ENCODE measurements at regions not wholly inside any gene's neighbourhood (a gene's known extent, or its start where the extent isn't known, plus 50 kb on each side); places are given as distances from the start of the nearest gene placed in this dataset.

DNA sequence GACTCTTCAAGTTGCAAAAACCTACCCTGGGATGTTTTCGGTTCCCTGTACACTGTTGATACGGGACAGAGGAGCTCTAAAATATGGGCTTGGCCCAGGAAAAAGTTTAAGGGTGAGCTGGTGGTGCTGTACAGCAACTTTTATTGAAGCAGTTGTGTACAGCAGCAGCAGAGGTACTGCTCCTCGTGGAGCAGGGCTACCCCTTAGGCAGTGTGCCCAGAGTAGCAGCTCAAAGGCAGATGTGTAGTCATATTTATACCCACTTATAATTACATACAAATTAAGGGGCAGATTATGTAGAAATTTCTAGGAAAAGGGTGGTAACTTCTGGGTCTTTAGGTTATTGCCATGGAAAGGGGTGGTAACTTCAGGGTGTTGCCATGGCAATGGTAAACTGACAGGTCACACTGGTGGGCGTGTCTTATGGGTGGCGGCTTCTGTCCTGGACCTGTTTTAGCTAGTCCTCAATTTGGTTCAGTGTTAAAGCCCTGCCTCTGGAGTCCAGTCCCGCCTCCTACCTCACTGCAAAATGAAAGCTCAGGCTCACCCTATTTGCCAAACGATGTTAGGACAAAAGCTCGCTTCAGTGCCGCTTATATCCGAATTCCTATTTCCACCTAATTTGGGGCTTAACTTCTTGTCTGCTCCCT, 203.2 kb downstream of the ETAA1 start:
- Histone ChIP-seq H3K36me3 (ENCODE audit: control insufficient read depth, insufficient read depth, low read length) (no peaks in the 10 kb centered on the region), H3K4me3 (ENCODE audit: low read depth, low read length) (no peak overlapping the region), H3K27me3 (ENCODE audit: control insufficient read depth, insufficient read depth, low read length) (no peaks in the 10 kb centered on the region)
- TF ChIP-seq, protein P1, sequence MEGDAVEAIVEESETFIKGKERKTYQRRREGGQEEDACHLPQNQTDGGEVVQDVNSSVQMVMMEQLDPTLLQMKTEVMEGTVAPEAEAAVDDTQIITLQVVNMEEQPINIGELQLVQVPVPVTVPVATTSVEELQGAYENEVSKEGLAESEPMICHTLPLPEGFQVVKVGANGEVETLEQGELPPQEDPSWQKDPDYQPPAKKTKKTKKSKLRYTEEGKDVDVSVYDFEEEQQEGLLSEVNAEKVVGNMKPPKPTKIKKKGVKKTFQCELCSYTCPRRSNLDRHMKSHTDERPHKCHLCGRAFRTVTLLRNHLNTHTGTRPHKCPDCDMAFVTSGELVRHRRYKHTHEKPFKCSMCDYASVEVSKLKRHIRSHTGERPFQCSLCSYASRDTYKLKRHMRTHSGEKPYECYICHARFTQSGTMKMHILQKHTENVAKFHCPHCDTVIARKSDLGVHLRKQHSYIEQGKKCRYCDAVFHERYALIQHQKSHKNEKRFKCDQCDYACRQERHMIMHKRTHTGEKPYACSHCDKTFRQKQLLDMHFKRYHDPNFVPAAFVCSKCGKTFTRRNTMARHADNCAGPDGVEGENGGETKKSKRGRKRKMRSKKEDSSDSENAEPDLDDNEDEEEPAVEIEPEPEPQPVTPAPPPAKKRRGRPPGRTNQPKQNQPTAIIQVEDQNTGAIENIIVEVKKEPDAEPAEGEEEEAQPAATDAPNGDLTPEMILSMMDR (IDR thresholded peaks at IDR 0.05; ENCODE audit: insufficient read depth, low read length, poor library complexity, severe bottlenecking) = no peak
- no peak for DNase-seq (ENCODE audit: low read depth)

DNA sequence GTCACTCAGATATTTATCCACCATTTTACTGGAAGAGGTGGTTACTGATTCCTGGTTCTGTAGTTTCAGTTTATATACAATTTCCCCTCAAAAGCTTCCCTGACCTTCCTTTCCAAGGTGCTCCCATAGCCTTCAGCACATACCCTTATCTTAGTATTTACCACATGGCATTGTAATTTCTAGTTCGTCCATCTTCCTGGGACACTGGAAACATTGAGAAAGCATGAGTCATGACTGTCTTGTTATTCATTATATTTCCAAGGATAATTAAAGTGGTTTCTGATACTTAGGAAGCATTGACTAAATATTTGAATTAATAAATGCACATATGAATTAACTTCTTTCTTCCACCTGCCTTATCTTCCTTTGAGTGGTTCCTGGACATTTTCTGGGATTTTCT, 203.8 kb downstream of the ETAA1 start:
- H3K4me3 ChIP-seq (ENCODE audit: low read depth, low read length) = no peak overlapping the region
- TF ChIP-seq, protein P1 (IDR thresholded peaks at IDR 0.05; ENCODE audit: insufficient read depth, low read length, poor library complexity, severe bottlenecking) = no peak
- no peaks in the 10 kb centered on the region for H3K27me3 ChIP-seq (ENCODE audit: control insufficient read depth, insufficient read depth, low read length)
- DNase-seq (ENCODE audit: low read depth) = peak; percentile 32
- H3K36me3 ChIP-seq (ENCODE audit: control insufficient read depth, insufficient read depth, low read length) = no peaks in the 10 kb centered on the region

DNA sequence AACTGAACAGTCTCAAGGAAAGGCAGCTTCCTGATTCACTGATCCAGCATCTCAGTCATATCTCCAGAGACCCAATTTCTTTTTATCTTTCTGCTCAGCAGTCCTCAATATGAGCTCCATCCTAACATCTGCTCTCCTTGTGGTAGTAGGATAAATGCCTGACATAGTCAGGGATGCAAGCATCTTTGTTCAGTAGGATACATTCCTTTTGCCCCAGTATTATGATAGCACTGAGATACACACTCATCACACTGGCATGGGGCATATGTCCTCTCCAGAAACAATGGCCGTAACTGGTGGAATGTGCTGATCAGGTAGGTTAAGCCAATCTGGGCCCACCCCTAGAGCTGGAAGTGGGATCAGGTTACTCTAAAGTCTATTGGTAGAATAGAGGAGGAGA, 207.2 kb downstream of the ETAA1 start:
- TF ChIP-seq, protein P1 (IDR thresholded peaks at IDR 0.05; ENCODE audit: insufficient read depth, low read length, poor library complexity, severe bottlenecking) = no peak
- no peak for DNase-seq (ENCODE audit: low read depth)
- Histone ChIP-seq H3K4me3 (ENCODE audit: low read depth, low read length) (no peak overlapping the region), H3K36me3 (ENCODE audit: control insufficient read depth, insufficient read depth, low read length) (no peaks in the 10 kb centered on the region), H3K27me3 (ENCODE audit: control insufficient read depth, insufficient read depth, low read length) (no peaks in the 10 kb centered on the region)

DNA sequence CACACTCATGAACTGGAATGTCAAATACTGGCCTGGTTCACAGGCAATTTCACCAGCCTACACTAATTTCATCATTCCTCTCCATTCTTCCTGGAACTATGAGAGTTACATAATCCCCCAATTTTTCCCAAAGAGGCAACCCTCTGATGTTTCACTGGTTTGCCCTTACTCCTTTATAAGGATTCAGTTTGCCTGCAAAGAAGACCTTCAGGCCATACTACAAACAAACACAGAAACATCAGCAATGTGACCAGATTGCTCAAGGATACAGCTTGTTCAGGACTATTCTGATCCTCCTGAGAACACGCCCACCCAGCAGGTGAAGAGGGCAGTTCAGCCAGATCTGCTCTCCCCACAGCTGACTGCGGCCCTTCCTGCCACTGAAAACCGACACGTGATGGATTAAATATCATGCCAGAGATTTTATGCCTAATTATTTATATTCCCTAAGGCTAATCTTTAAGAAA, 215.5 kb downstream of the ETAA1 start:
- TF ChIP-seq, protein P1 (IDR thresholded peaks at IDR 0.05; ENCODE audit: insufficient read depth, low read length, poor library complexity, severe bottlenecking) = no peak
- H3K36me3 ChIP-seq (ENCODE audit: control insufficient read depth, insufficient read depth, low read length) = no peaks in the 10 kb centered on the region
- H3K4me3 ChIP-seq (ENCODE audit: low read depth, low read length) = no peak overlapping the region
- no peaks in the 10 kb centered on the region for H3K27me3 ChIP-seq (ENCODE audit: control insufficient read depth, insufficient read depth, low read length)
- no peak for DNase-seq (ENCODE audit: low read depth)

DNA sequence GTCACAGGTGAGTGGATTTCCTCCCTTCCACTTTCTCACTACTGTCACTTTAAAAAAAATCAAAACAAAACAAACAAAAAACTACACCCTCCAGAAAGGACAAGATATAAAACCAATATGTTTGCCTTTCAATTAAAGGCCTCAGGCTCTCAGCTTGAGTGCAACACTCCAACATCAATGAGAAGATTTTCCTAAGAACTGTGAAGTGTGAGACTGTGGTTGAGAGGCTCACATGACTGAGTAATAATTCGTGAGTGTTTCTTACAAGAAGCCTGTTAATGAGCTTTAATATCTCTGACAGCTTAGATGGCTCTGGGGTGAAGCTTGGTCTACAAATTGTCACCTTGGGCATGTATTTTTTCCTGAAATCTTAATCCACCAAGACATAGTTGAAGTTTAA, 216.1 kb downstream of the ETAA1 start:
- Histone ChIP-seq H3K27me3 (ENCODE audit: control insufficient read depth, insufficient read depth, low read length) (no peaks in the 10 kb centered on the region), H3K4me3 (ENCODE audit: low read depth, low read length) (no peak overlapping the region), H3K36me3 (ENCODE audit: control insufficient read depth, insufficient read depth, low read length) (no peaks in the 10 kb centered on the region)
- DNase-seq (ENCODE audit: low read depth) = no peak
- TF ChIP-seq, protein P1 (IDR thresholded peaks at IDR 0.05; ENCODE audit: insufficient read depth, low read length, poor library complexity, severe bottlenecking) = no peak

DNA sequence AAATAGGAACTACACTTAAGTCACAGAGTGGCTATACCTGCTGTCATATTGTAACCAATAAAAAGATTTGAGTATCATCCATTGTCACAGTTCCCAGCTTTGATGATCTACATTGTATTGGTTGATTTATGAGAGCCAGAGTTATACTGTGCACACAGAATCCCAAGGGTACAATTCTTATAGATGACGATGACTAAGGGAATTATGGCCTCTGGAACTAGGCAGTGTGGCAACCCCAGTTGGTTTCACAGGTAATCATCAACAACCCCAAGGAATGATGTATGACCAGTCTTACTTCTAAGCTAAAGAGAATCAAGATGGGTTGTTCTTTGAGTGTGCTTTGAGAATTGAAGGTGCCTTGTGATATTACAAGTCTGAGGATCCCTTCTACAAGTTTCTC, 217.3 kb downstream of the ETAA1 start:
- DNase-seq (ENCODE audit: low read depth) = no peak
- H3K4me3 ChIP-seq (ENCODE audit: low read depth, low read length) = no peak overlapping the region
- TF ChIP-seq, protein P1 (IDR thresholded peaks at IDR 0.05; ENCODE audit: insufficient read depth, low read length, poor library complexity, severe bottlenecking) = no peak
- H3K27me3 ChIP-seq (ENCODE audit: control insufficient read depth, insufficient read depth, low read length) = no peaks in the 10 kb centered on the region
- H3K36me3 ChIP-seq (ENCODE audit: control insufficient read depth, insufficient read depth, low read length) = no peaks in the 10 kb centered on the region
